ENCODE measurements at regions not wholly inside any gene's neighbourhood (a gene's known extent, or its start where the extent isn't known, plus 50 kb on each side); places are given as distances from the start of the nearest gene placed in this dataset.

DNA sequence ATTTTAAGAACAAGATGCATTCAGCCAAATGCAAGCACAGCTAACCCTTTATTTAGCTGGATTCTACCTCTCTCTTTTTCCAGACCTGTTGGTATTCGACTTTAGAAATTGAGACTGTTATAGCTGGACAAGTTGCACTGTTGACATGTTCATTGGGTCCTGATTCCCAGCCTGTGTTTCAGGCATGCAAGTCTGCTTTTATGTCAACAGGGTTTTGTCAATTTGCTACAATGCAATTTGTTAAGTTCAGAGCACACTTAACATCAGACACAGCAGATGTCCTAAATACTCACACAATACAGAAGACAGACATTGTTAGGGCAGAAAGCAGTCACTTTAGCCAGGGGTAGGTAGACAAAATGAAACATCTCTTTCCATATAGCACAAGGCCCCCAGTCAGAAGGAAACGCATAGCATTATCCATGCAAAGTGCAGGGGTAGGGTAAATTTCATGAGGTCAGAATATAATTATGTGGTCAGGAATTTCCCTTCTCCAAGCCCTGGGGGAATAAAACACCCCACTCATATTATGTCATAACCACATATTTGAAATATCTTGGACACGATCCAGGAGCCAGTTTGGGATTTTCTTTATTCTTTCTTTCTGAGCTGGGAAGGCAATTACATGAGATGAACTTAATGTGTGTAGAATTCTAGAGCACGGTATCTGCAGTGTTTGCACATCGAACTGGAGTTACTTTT, 504.1 kb downstream of the NTRK3 start:
- TF ChIP-seq, protein P1, sequence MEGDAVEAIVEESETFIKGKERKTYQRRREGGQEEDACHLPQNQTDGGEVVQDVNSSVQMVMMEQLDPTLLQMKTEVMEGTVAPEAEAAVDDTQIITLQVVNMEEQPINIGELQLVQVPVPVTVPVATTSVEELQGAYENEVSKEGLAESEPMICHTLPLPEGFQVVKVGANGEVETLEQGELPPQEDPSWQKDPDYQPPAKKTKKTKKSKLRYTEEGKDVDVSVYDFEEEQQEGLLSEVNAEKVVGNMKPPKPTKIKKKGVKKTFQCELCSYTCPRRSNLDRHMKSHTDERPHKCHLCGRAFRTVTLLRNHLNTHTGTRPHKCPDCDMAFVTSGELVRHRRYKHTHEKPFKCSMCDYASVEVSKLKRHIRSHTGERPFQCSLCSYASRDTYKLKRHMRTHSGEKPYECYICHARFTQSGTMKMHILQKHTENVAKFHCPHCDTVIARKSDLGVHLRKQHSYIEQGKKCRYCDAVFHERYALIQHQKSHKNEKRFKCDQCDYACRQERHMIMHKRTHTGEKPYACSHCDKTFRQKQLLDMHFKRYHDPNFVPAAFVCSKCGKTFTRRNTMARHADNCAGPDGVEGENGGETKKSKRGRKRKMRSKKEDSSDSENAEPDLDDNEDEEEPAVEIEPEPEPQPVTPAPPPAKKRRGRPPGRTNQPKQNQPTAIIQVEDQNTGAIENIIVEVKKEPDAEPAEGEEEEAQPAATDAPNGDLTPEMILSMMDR (IDR thresholded peaks at IDR 0.05) = no peak
- no peak for TF ChIP-seq POLR2A (IDR thresholded peaks at IDR 0.05)

Measured in suprapubic skin (tissue), 3 donors.